Right kidney (tissue), 1 donor: ENCODE measurements at regions not wholly inside any gene's neighbourhood (a gene's known extent, or its start where the extent isn't known, plus 50 kb on each side); places are given as distances from the start of the nearest gene placed in this dataset.
"Not testable (repeated sequence)": the region's sequence is repeated elsewhere in the genome, so short reads cannot be mapped to it uniquely, and the experiment has no call there.

Source experiments
- DNase-seq: peaks from one replicate; pipeline ENCODE4 v3.0.0-alpha.2; 2016

DNA sequence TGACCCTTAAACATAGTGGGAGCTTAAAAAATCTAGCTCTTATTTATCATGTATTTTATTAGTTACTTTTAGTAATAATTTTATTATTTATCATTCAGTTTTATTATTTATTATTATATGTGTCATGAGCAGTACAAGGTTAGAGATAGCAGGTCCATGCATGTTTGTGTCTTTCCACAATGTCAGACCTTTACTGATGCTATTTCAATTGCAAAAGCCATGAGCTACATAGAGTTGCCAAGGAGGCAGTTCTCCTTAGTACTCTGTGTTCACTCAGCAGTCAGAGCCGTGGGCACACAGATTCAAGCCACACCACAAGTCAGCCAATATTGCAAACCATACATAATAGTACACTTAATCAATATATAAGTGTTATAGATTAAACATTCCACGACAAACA, 157.9 kb upstream of the NTRK2 start:
- DNase-seq, result no peak

DNA sequence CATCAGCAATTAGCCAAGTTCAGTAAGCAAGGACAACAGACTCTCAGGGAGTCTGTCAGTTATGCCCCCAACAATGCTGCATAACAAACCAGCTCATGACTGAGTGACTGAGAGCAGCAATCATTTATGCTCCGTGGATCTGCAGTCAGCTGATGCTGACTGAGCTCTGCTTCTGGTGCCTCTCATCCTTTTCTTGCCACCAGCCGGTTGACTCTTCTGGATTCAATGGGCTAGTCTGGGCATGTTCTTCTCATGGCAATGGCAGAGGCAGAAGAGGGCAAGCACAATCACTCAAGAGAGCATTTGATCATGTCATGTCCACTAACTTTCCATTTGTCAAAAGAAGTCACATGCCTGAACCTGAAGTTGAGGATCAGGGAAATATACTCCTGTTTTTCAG, 157.0 kb upstream of the NTRK2 start:
- DNase-seq, result no peak

DNA sequence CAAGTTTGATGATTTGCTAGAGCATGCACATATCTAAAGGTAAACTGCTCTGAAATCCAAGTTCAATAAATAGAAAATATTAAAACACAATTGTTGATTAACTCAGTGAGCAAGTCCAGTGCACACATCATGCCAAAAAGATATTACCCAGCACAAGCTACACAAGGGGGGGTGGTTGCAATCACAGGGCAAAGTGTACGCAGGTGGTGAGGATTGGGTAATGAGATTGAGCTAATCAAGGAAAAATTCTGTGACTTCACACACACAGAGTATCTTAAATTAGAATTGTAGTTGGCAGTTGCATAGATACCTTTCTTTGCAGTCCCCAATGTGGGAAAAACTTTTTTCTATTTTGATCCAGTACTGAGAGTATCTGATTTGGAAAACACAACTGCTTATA, 156.1 kb upstream of the NTRK2 start:
- DNase-seq, result no peak

DNA sequence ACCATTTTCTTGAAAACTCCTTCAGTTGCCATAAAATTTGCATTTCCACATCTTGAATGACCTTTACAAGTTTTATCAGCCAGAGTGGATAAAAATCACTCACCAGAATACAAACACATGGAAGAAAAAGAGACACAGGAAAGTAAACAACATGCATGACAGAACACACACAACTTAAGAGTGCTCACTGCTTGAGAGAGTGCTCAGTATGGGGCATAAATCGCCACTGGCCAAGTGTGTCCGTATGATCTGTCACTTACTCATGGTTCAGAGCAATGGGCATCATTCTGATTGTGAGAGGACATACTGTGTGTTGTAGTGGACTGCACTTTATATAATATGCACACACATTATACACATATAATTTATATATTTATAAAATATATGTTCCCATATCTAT, 155.6 kb upstream of the NTRK2 start:
- DNase-seq, result no peak

DNA sequence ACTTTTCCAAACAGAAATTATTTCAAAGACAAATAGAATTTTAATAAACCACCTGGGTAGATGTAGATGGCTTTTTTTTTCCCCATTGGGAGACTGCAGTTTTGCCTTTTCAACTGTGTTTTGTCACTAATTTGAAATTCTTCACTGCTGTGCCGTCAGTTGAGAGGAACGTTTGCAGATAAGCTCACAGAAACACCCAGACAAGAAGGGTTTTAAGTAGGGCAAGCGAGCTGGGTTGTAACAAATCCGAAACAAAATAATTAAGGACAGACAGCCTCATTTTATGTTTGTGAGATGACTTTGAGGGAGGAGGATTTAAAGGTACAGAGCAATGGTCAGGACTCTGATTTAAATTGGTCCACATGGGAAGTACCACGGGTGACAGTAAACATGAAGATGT, 155.1 kb upstream of the NTRK2 start:
- no peak for DNase-seq

DNA sequence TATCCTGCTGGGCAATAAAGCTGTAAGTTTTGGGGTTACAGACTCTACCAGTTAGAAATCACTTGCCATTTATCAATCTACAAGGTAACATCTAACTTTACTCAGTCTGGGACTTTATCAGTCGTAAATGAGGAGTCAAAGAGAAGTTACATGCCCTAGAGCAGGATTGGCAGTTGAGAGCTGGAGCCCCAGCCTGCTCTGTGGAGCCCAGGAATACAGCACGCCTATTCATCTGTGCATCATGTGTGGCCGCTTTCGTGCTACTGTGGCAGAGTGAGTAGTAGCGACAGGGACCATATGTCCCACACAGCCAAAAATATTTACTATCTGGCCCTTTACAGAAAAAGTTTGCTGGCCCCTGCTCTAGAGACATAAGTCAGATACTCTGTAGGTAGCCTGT, 152.5 kb upstream of the NTRK2 start:
- DNase-seq, result no peak

DNA sequence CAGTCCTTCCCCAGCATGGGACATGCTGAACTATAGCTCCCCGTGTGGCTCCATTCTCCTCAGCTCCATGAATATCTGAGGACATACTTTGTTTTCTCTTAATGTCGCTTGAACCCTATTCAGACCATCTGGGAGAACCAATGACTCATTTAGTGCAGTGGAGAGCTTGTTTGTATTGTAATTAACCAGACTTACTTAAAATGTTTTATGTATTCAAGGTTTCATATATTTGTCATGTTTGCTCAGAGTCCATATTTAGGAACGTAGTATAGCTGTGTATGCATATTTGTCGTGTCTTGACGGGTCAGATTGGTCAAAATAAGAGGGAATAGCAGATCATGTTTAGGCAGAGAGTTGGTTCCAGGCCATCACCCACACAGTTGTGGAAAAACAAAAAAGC, 150.1 kb upstream of the NTRK2 start:
- no peak for DNase-seq

DNA sequence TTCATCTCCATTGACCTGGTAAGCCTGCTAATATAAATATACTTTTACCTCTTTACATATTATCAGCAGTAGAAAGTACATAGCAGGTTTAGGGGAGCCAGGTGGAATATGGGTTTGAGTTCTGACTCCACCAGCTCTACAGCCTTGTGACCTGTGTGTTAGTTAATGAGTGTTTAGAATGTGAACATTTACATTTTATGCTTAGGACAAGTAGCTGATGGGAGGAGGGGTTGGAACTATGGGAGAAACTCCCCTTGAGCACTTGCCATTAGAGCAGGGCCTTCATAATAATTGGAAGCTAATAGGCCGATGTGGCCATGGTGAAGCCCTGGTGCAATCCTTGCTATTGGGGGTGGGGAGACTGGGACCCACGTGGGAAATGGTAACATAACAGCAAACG, 148.3 kb upstream of the NTRK2 start:
- DNase-seq, result no peak

DNA sequence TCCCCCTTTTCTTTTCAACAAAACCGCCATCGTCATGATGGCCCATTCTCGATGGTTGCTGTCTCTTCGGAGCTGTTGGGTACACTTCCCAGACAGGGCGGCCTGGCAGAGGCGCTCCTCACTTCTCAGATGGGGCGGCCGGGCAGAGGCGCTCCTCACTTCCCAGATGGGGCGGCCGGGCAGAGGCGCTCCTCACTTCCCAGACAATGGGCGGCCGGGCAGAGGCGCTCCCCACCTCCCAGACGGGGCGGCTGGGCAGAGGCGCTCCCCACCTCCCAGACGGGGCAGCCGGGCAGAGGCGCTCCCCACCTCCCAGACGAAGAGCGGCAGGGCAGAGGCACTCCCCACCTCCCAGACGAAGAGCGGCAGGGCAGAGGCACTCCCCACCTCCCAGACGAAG, 143.3 kb upstream of the NTRK2 start:
- not testable (repeated sequence) for DNase-seq

DNA sequence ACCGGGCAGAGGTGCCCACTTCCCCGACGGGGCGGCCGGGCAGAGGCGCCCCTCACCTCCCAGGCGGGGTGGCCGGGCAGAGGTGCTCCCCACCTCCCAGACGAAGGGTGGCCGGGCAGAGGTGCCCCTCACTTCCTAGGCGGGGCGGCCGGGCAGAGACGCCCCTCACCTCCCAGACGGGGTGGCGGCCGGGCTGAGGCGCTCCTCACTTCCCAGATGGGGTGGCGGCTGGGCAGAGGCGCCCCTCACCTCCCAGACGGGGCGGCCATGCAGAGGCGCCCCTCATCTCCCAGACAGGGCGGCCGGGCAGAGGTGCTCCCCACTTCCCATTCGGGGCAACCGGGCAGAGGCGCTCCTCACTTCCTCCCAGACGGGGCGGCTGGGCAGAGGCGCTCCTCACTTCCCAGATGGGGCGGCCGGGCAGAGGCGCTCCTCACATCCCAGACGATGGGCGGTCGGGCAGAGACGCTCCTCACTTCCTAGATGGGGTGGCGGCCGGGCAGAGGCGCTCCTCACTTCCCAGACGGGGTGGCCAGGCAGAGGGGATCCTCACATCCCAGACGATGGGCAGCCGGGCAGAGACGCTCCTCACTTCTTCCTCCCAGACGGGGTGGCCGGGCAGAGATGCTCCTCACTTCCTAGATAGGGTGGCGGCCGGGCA, 142.3 kb upstream of the NTRK2 start:
- DNase-seq, result not testable (repeated sequence)

DNA sequence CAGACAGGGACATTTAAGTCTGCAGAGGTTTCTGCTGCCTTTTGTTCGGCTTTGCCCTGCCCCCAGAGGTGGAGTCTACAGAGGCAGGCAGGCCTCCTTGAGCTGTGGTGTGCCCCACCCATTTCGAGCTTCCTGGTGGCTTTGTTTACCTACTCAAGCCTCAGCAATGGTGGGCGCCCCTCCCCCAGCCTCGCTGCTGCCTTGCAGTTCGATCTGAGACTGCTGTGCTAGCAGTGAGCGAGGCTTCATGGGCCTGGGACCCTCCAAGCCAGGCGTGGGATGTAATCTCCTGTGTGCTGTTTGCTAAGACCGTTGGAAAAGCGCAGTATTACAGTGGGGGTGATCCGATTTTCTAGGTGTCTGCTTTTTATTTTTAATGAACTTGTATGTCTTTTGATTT, 133.6 kb upstream of the NTRK2 start:
- DNase-seq, result not testable (repeated sequence)

DNA sequence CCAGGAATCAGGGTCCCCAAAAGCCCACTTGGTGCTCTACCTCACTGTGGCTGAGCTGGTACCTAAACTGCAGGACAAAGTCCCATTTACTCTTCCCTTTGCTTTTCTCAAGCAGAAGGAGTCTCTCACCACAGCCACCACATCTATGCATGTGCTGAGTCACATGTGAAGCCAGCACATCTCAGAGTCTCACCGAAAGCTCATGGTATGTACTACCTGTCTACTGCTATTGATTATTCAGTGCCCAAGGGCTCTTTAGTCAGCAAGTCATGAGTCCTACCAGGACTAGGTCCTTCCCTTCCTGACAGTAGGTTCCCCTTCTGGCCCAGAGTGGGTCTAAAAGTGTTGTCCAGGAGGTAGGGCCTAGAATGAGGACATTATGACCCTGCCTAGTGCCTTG, 130.7 kb upstream of the NTRK2 start:
- DNase-seq, result no peak

DNA sequence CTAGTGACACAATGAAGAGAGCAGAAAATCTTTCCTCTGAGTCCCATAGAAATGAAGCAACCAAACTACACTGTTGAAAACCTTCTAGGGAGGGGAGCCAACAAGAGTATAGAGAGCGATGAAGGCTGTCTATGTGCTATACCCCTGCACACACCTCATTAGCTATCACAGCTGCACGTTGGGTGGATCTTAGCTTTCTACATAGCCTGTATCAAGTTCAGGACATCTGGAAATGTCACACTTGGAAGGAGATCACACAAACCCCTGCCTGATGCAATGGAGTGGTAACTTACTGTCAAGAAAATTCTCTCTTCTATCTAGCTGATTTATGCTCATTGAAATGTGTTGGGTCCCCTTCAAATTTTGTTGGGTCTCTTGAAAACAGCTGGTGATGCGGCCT, 127.0 kb upstream of the NTRK2 start:
- no peak for DNase-seq

DNA sequence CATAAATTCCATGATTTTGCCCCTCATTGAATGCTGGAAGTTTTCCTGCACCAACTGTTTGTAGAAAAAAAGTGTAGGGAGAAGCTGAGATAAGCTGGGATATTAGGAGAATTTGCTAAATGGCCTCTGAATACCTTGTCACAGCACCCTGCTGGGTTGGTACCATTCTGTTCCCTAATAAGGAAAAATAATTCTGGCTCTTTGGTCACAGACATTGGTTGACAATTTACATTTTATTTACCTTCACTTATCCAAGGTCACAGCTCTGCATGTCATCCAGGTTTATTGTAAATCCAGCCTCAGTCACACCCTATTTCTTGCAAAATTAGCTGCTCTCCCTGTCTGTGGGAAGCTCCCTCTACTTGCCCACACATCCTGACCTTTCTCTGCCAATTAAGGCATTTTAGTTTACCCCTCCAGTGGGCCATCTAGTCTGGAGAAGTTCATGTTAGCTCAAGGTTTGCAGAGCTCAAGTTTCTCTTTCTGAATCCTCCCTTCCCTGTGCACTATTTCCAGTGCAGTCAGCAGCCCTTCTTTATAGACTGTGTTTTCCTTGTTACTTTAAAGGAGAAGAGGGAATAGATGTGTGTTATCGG, 115.4 kb upstream of the NTRK2 start:
- peak; percentile 23 for DNase-seq

DNA sequence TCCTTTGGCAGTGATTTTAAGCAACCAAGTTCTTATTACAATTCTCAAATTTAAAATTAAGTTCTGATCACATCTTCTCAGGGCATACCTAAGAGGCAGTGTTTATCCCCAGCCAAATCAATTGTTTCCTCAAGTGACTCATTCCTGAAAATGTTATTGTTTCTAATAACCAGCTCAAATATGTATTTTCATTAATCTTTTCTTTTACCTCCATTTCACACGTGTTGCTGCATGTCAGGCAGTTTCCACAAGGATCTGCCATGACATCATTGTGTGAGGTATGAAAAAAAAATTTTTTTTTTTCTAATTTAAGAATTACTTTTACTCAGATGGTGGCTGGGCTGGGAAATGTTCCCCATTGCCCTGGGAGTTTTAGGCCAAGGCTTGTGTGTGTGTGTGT, 113.0 kb upstream of the NTRK2 start:
- no peak for DNase-seq

DNA sequence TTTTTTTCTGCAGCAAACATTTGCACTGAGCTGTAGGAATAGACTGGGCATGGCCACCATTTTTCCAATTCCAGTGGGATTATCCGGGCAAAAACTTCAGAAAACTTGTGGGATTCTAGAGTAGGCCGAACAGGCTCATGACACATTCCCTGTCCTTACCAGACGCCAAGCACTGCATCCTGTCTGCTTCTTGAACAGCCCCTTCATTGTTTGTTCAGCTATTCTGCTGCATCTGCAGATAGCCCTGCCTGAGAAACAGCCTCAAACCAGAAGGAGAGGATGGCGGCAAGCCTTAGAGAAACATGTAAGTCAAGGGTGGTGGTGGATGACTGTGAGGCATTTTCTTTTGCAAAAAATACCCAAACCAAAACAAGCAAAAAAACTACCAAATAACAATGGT, 111.8 kb upstream of the NTRK2 start:
- DNase-seq, result no peak

DNA sequence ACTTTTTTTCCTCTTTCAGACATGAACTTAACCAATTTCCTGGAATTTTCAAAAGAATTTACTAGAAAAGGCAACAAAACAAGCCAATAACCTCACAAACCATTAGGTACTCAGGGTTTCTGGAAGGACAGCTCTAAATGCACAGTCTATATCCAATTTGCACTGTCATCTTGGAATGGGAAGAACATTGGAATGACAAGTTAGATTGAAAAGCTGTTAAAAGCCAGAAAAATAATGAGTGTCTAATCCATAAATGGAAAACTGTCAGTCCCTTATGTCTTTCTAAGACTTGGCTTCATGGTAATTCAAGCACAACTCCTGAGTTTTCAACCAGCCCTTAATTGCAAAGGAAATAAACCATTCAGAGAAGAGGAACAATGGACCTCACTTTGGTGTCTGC, 105.8 kb upstream of the NTRK2 start:
- no peak for DNase-seq

DNA sequence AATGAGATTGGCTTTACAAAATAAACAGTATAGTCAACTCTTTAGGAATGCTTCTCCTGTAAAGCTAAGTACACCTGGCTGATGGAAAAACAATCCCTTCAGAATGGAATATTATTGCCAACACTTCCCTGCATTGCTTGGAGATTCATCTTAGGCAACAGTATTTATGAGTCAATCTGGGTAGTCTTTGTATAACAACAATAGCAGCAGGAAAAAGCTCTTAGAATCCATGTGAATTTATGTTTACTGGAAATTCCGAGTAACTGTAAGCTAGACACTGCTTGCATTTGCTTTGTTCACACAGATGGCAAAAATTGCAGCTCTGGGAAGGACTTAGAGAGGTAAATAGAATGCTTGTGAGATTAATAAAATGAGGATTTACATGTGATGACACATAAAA, 101.7 kb upstream of the NTRK2 start:
- no peak for DNase-seq

DNA sequence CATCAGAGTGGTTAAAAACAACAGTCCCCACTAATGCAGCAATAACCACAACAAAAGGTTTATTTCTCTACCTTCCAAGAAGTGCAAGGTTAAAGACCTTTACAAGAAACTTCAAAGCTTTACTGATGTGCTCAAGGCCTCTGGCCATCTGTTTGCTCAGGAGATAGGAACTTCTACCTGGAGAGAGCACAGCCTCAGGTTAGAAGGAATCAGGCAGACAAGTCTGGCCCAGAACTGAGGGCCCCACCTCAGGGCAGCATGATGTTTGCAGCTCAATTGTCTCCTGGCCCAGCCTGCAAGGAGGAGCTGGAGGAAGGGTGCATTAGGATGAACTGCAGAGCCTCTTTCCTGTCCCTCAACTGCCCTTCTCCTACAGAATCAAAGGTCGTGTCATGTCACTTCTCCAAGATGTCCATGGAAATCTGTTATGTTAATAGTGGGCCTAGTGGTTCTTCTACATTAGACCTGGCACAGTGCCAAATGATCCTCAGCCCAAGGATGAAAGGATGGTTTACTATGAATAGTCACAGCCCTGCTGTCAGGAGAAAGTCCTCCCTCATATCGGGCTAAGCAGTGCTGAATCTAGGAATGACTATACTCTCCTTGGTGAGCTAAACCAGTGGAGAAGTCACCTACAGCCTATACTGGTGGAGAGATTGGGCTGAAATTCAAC, 98.9 kb upstream of the NTRK2 start:
- no peak for DNase-seq

DNA sequence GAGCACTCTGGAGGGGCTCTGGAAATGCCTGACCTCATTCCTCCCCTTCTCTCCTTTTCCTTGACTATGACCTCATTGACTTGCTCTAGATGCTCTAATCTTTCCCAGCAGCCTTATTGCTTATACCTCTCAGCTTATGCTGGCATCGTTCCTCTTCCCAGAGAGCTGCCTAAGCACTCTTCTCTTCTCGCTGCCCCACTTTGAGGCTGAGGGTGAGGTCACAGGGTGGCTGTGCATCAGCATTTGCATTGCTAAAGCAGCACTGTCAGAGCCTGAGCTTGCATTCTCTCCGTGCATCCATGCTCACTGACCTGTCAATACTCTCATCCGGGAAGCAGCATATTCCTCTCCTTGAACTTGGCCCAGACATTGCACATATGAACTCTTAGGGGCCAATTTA, 96.4 kb upstream of the NTRK2 start:
- DNase-seq, result no peak

DNA sequence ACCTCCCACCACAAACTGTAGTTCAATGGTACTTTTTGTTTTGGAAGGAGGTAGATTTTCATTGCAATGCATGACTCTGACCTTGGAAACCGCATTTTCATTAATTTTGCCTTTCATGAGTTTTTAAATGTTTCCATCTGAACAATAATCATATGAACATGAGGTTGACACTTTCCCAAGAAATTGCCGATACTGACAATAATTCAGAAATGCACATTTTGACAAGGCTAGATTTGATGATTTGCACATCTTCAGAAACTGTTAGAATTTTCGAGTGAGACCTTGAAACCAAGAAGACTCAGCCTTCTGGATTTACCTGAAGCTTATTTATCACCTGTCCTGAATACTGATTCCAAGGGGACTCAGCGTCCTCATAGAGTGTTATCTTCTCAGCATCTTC, 93.8 kb upstream of the NTRK2 start:
- no peak for DNase-seq

DNA sequence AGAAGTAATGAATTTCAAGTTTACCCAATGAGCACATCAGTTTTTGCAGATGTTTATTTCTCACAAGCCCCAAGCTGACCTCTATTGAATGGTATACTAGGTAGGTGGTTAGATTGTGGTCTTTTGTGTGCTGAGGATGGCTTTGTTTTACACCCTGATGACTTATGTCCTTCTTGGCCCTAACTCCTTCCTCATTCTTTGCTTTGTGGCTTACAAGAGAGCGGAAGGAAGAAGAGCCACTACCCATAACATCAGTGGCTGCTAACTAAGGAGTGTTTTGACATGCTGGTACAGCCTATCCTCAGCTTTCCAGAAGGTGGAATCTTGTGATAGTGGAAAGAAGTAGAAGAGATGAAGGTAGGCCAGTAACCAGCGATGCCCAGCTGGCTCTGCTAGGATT, 85.7 kb upstream of the NTRK2 start:
- no peak for DNase-seq

DNA sequence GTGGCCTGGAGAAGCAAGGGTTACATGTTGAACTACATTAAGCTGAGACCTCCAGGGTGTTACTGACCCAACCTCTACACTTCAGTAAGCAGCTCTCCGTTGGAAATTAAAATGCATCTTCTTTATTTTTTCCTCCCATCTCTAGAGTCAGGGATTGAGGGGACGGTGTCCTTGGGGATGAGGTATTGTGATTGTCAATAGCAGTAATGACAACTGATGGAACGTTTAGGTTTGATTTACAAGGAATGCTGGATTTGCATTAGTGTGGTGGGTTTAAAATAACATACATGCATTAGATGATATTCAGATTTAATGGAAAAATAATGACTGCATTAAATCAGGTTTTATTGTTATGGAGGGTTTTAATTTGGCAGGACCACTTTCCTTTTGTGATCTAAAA, 82.9 kb upstream of the NTRK2 start:
- DNase-seq, result no peak

DNA sequence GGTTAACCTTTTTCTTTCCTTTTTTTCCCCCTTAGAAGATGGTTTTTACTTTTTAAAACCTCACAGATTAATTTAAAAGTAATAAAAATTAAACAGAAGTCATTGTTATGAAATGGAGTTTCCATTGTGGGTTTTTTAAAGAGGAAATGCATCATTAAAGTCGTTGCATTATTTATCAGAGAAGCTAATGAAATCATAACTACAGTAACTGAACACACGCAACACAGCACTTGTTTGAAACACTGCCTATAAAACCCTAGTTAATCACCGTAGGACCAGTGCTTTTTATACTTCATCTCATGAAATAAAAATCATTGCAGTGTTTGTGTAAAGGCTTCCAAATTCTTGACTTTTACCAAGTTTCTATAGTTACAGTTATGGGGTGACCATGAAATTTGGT, 82.4 kb upstream of the NTRK2 start:
- DNase-seq, result no peak
